ENCODE measurements at regions not wholly inside any gene's neighbourhood (a gene's known extent, or its start where the extent isn't known, plus 50 kb on each side); places are given as distances from the start of the nearest gene placed in this dataset.

DNA sequence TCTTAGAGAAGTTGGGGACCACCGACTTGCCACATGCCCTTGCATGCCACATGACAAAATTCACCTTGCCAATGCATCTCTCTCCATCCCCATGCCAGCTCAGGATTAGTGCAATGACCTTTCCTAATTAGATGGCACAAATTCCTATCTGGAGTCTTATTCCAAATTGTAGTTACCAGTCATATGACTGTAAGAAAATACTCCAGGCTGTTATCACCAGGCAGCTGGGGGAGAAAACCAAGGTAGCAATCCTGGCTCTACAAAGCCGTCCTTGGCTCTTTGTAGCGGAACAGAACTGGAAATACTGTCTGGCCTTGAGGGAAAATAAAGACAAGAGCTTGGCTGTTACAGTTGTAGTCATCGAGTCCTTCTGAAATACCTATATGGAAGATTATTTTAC lies 208.5 kb upstream of the DIO2 start:
- no peak for DNase-seq
- Histone ChIP-seq H3K4me1 (no peaks in the 10 kb centered on the region), H3K4me3 (no peak overlapping the region), H3K27ac (no peak overlapping the region), H3K27me3 (no peaks in the 10 kb centered on the region), H3K9me3 (no peaks in the 10 kb centered on the region), H3K36me3 (no peaks in the 10 kb centered on the region)
- TF ChIP-seq, protein P1, sequence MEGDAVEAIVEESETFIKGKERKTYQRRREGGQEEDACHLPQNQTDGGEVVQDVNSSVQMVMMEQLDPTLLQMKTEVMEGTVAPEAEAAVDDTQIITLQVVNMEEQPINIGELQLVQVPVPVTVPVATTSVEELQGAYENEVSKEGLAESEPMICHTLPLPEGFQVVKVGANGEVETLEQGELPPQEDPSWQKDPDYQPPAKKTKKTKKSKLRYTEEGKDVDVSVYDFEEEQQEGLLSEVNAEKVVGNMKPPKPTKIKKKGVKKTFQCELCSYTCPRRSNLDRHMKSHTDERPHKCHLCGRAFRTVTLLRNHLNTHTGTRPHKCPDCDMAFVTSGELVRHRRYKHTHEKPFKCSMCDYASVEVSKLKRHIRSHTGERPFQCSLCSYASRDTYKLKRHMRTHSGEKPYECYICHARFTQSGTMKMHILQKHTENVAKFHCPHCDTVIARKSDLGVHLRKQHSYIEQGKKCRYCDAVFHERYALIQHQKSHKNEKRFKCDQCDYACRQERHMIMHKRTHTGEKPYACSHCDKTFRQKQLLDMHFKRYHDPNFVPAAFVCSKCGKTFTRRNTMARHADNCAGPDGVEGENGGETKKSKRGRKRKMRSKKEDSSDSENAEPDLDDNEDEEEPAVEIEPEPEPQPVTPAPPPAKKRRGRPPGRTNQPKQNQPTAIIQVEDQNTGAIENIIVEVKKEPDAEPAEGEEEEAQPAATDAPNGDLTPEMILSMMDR (IDR thresholded peaks at IDR 0.05), result no peak
- no peak for TF ChIP-seq POLR2A (IDR thresholded peaks at IDR 0.05)
- ATAC-seq, result no peak
- intact Hi-C loops (cut with DNase I), result no loop called here
- WGBS (ENCODE audit: insufficient coverage, low coverage, low lambda C conversion rate, missing lambda C conversion rate), result 74% methylated on average over 4 of the region's 4 CpGs

DNA sequence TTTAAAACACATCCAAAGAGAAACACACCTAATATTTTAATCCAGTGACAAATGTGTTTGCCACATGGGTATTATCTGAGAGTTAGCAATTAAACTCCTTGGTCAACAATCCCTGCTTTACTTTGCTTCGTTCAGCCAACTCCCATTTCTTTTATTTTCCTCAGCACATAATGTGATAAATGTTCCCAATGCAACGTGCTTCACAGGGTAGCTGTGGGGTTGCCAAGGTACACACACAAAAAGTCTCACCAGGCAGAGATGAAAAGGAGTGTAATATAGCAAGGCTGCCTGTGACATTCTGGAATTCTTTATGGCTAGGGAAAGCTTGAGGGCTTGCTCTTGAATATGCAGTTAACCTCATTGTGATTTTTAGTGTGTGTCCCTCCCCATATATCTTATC lies 208.0 kb upstream of the DIO2 start:
- WGBS (ENCODE audit: insufficient coverage, low coverage, low lambda C conversion rate, missing lambda C conversion rate), result 41% methylated on average over 2 of the region's 2 CpGs
- no peaks in the 10 kb centered on the region for H3K36me3 ChIP-seq
- intact Hi-C loops (cut with DNase I), result no loop called here
- no peak for DNase-seq
- no peaks in the 10 kb centered on the region for H3K4me1 ChIP-seq
- H3K4me3 ChIP-seq, result no peak overlapping the region
- ATAC-seq, result no peak
- no peak overlapping the region for H3K27ac ChIP-seq
- no peaks in the 10 kb centered on the region for H3K27me3 ChIP-seq
- no peaks in the 10 kb centered on the region for H3K9me3 ChIP-seq
- no peak for TF ChIP-seq POLR2A (IDR thresholded peaks at IDR 0.05)
- TF ChIP-seq, protein P1 (IDR thresholded peaks at IDR 0.05), result no peak

DNA sequence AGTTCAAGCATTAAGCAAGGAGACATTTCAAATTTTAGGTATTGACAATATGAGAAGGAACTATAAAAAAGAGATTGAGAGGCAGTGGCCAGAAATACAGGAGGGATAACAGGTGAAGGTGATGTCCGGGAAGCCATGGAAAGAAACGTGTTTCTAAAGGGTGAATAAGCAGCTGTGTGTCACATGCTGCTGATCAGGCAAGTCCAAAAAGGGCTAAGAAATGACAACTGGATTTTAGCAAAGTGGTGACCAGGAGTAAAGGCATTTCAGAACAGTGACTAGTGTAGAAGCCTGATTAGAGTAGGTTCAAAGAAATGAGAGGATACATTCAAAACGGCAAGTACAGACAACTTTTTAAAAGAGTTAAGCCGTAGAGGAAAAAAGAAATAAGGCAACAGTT lies 204.3 kb upstream of the DIO2 start:
- Histone ChIP-seq H3K4me1 (no peaks in the 10 kb centered on the region), H3K4me3 (no peak overlapping the region), H3K27ac (no peak overlapping the region), H3K27me3 (no peaks in the 10 kb centered on the region), H3K36me3 (no peaks in the 10 kb centered on the region), H3K9me3 (no peaks in the 10 kb centered on the region)
- no peak for ATAC-seq
- WGBS (ENCODE audit: insufficient coverage, low coverage, low lambda C conversion rate, missing lambda C conversion rate), result 50% methylated on average over 4 of the region's 4 CpGs
- TF ChIP-seq, protein P1 (IDR thresholded peaks at IDR 0.05), result no peak
- no peak for TF ChIP-seq POLR2A (IDR thresholded peaks at IDR 0.05)
- intact Hi-C loops (cut with DNase I), result no loop called here
- no peak for DNase-seq

DNA sequence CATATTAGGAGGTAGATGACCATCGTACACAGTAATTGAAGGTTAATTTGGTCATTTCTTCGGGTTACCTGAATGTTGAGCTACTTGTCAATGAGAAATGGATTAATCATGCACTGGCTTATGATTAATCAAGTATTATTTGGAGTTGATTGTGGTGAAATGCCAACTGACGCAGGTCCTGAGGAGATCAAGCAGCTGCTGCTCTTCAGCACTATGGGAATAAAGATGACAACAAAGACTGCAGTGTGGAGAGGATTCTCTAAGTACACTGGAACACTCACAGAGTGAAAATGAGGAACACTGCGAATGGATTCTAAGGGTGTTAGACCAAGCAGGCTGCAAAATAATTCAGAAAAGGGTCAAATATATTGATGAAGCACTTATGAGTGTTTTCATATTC lies 202.8 kb upstream of the DIO2 start:
- WGBS (ENCODE audit: insufficient coverage, low coverage, low lambda C conversion rate, missing lambda C conversion rate), result 47% methylated on average over 4 of the region's 4 CpGs
- no peaks in the 10 kb centered on the region for H3K4me1 ChIP-seq
- H3K9me3 ChIP-seq, result no peaks in the 10 kb centered on the region
- no peaks in the 10 kb centered on the region for H3K36me3 ChIP-seq
- H3K27ac ChIP-seq, result no peak overlapping the region
- no peak overlapping the region for H3K4me3 ChIP-seq
- DNase-seq (no peak), ATAC-seq (no peak)
- no peak for TF ChIP-seq POLR2A (IDR thresholded peaks at IDR 0.05)
- TF ChIP-seq, protein P1 (IDR thresholded peaks at IDR 0.05), result no peak
- intact Hi-C loops (cut with DNase I), result no loop called here
- H3K27me3 ChIP-seq, result no peaks in the 10 kb centered on the region

DNA sequence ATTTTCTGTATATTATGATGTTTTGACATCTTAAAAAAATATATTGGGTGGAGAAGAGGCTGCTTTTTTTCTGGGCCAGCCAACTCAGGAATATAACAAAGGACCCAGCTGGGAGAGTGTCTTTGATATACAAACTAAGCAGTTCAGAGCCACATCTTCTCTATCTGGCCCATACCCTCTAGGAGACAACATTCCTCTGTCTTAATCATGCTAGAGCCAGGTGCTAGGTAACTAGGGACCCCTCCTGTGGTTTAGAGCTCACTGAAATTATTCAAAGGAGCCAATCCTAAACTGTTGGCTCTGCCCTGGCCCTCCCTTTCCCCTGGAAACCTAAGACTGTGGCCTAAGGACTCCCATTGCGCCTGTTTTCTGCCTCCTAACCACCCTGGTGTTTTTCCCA lies 193.1 kb upstream of the DIO2 start:
- 69% methylated on average over 1 of the region's 1 CpG for whole genome bisulfite sequencing (ENCODE audit: insufficient coverage, low coverage, low lambda C conversion rate, missing lambda C conversion rate)
- DNase-seq (no peak), ATAC-seq (no peak)
- H3K36me3 ChIP-seq, result no peaks in the 10 kb centered on the region
- H3K27me3 ChIP-seq, result no peaks in the 10 kb centered on the region
- intact Hi-C loops (cut with DNase I), result no loop called here
- no peak for TF ChIP-seq POLR2A (IDR thresholded peaks at IDR 0.05)
- TF ChIP-seq, protein P1 (IDR thresholded peaks at IDR 0.05), result no peak
- H3K4me3 ChIP-seq, result no peak overlapping the region
- H3K4me1 ChIP-seq, result no peaks in the 10 kb centered on the region
- no peaks in the 10 kb centered on the region for H3K9me3 ChIP-seq
- H3K27ac ChIP-seq, result no peak overlapping the region

Measured in right lobe of liver (tissue), 6 donors.